Astrocyte (in vitro differentiated cells and primary cell): ENCODE measurements at regions not wholly inside any gene's neighbourhood (a gene's known extent, or its start where the extent isn't known, plus 50 kb on each side); places are given as distances from the start of the nearest gene placed in this dataset.

Source experiments
- EZH2 ChIP-seq: IDR thresholded peaks from 2 replicates; pipeline ENCODE4 v1.6.1; 2012; ENCODE audit warnings: mild to moderate bottlenecking, low read length, inconsistent platforms; ENCODE audit not compliant: insufficient read depth
- TF ChIP-seq, protein P1 (sequence below): IDR thresholded peaks from 2 replicates; pipeline ENCODE4 v1.5.1; 2011; ENCODE audit warnings: low read depth, mild to moderate bottlenecking, inconsistent platforms, low read length, moderate library complexity; ENCODE audit not compliant: insufficient read depth

GRCh38 chr5:166286832-166287231 is 2004.6 kb upstream of the WWC1 start:
- TF ChIP-seq, protein P1, sequence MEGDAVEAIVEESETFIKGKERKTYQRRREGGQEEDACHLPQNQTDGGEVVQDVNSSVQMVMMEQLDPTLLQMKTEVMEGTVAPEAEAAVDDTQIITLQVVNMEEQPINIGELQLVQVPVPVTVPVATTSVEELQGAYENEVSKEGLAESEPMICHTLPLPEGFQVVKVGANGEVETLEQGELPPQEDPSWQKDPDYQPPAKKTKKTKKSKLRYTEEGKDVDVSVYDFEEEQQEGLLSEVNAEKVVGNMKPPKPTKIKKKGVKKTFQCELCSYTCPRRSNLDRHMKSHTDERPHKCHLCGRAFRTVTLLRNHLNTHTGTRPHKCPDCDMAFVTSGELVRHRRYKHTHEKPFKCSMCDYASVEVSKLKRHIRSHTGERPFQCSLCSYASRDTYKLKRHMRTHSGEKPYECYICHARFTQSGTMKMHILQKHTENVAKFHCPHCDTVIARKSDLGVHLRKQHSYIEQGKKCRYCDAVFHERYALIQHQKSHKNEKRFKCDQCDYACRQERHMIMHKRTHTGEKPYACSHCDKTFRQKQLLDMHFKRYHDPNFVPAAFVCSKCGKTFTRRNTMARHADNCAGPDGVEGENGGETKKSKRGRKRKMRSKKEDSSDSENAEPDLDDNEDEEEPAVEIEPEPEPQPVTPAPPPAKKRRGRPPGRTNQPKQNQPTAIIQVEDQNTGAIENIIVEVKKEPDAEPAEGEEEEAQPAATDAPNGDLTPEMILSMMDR = no peak
- no peak for TF ChIP-seq EZH2
